Progenitor cell of endocrine pancreas (in vitro differentiated cells): ENCODE measurements at regions not wholly inside any gene's neighbourhood (a gene's known extent, or its start where the extent isn't known, plus 50 kb on each side); places are given as distances from the start of the nearest gene placed in this dataset.

Experiments
- DNase-seq: peaks from one replicate; pipeline ENCODE4 v3.0.0; 2021; ENCODE audit warnings: low spot score; ENCODE audit not compliant: unreplicated experiment
- H3K27ac Mint-ChIP-seq: 2 replicates; pipeline ENCODE4 v1.8.0; 2021; ENCODE audit warnings: mild to moderate bottlenecking, moderate library complexity, mixed read lengths
- H3K27me3 Mint-ChIP-seq: 2 replicates; pipeline ENCODE4 v1.8.0; 2021; ENCODE audit warnings: mixed read lengths
- H3K36me3 Mint-ChIP-seq: 2 replicates; pipeline ENCODE4 v1.8.0; 2022; ENCODE audit warnings: mixed read lengths; ENCODE audit not compliant: insufficient read depth
- H3K4me1 Mint-ChIP-seq: 2 replicates; pipeline ENCODE4 v1.8.0; 2021; ENCODE audit warnings: low read depth, mixed read lengths
- H3K4me3 Mint-ChIP-seq: 2 replicates; pipeline ENCODE4 v1.8.0; 2021; ENCODE audit warnings: low read depth, mild to moderate bottlenecking, moderate library complexity, mixed read lengths
- H3K9me3 Mint-ChIP-seq: 2 replicates; pipeline ENCODE4 v1.8.0; 2021; ENCODE audit warnings: low read depth, mixed read lengths
- CTCF ChIP-seq: fragments of 200-600 bp; sonication (generic); IDR thresholded peaks from one replicate; pipeline ENCODE4 v1.5.0; 2021; ENCODE audit warnings: antibody characterized with exemption, mild to moderate bottlenecking; ENCODE audit not compliant: unreplicated experiment

GRCh38 chr4:14771094-14771493 lies 231.2 kb upstream of the CPEB2 start:
- H3K36me3 Mint-ChIP-seq, result no peaks in the 10 kb centered on the region
- no peak overlapping the region for H3K4me3 Mint-ChIP-seq
- no peak overlapping the region for H3K27ac Mint-ChIP-seq
- no peak for DNase-seq
- peaks cover 5% of the 10 kb centered on the region for H3K27me3 Mint-ChIP-seq
- no peaks in the 10 kb centered on the region for H3K4me1 Mint-ChIP-seq
- no peak for TF ChIP-seq CTCF
- H3K9me3 Mint-ChIP-seq, result peaks cover 12% of the 10 kb centered on the region

GRCh38 chr4:14771504-14772175 lies 230.6 kb upstream of the CPEB2 start:
- Mint-ChIP-seq H3K27ac (no peak overlapping the region), H3K4me3 (no peak overlapping the region), H3K27me3 (peaks cover 1% of the 10 kb centered on the region), H3K9me3 (peaks cover 12% of the 10 kb centered on the region), H3K4me1 (no peaks in the 10 kb centered on the region), H3K36me3 (no peaks in the 10 kb centered on the region)
- DNase-seq, result no peak
- no peak for TF ChIP-seq CTCF

- no peak for DNase-seq
- no peak overlapping the region for H3K4me3 Mint-ChIP-seq
- H3K27me3 Mint-ChIP-seq, result no peaks in the 10 kb centered on the region
- TF ChIP-seq CTCF, result no peak
- H3K27ac Mint-ChIP-seq, result no peak overlapping the region
- H3K36me3 Mint-ChIP-seq, result no peaks in the 10 kb centered on the region
- H3K4me1 Mint-ChIP-seq, result no peaks in the 10 kb centered on the region
- H3K9me3 Mint-ChIP-seq, result peaks cover 12% of the 10 kb centered on the region
These were observed 229.9 kb upstream of the CPEB2 start for GRCh38 chr4:14772388-14772787.

GRCh38 chr4:14783011-14783877 lies 219.0 kb upstream of the CPEB2 start:
- Mint-ChIP-seq H3K9me3 (peaks cover 3% of the 10 kb centered on the region), H3K4me1 (peaks cover 1% of the 10 kb centered on the region), H3K27ac (no peak overlapping the region)

GRCh38 chr4:14787221-14787620 lies 215.1 kb upstream of the CPEB2 start:
- Mint-ChIP-seq H3K27ac (no peak overlapping the region), H3K27me3 (no peaks in the 10 kb centered on the region), H3K4me1 (peaks cover 1% of the 10 kb centered on the region), H3K4me3 (no peak overlapping the region), H3K36me3 (no peaks in the 10 kb centered on the region), H3K9me3 (peaks cover 15% of the 10 kb centered on the region)
- DNase-seq, result no peak
- no peak for TF ChIP-seq CTCF

More at GRCh38 chr4:14783011-14783877, 219.0 kb upstream of the CPEB2 start:
- TF ChIP-seq CTCF, result no peak
- H3K4me3 Mint-ChIP-seq, result no peak overlapping the region
- no peaks in the 10 kb centered on the region for H3K27me3 Mint-ChIP-seq
- no peaks in the 10 kb centered on the region for H3K36me3 Mint-ChIP-seq
- no peak for DNase-seq
